ENCODE measurements at regions not wholly inside any gene's neighbourhood (a gene's known extent, or its start where the extent isn't known, plus 50 kb on each side); places are given as distances from the start of the nearest gene placed in this dataset.

DNA sequence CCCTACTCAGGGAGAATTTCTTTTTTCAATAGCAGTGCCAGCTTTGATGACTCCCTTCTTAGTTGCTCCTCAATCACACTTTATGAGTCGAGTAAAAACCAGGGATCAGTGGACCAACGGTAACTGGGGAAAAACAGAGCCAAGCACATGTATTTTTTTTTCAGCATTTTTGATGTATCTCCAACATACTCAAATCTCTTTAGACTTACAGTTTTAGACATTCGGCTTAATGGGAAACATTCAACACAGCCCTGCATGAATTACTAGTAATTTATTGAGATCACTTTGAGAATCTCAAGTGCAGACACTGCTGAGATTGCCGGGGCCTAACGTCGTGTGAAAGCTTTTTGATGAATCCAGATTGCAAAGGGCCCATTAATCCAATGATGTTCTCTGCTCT, 306.7 kb downstream of the NUAK1 start:
- Histone ChIP-seq H3K36me3 (ENCODE audit: insufficient read depth, low read length) (no peaks in the 10 kb centered on the region), H3K9me3 (ENCODE audit: control insufficient read depth, insufficient read depth, low read length) (no peaks in the 10 kb centered on the region), H3K4me1 (ENCODE audit: insufficient read depth, low read length) (no peaks in the 10 kb centered on the region), H3K9ac (ENCODE audit: low read depth, low read length) (no peak overlapping the region)

DNA sequence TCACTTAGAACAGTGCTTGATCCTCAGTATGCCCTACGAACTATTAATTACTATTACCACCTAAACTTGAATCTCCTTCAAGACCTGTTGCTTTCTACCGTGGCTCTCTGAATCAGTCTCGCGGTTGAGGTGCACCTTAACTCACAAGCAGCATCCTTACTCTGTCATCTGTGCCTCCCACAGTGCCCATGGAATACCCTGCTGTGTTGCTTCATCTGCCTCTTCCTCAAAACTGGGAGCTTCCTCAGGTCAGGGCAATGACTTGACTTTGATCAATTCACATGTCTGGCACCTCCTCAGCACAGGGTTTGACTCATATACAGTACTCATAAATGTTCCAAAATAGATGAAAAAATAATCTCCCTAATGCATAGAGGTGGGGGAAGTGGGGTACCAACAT, 305.9 kb downstream of the NUAK1 start:
- Histone ChIP-seq H3K9ac (ENCODE audit: low read depth, low read length) (no peak overlapping the region), H3K36me3 (ENCODE audit: insufficient read depth, low read length) (no peaks in the 10 kb centered on the region), H3K9me3 (ENCODE audit: control insufficient read depth, insufficient read depth, low read length) (no peaks in the 10 kb centered on the region), H3K4me1 (ENCODE audit: insufficient read depth, low read length) (no peaks in the 10 kb centered on the region)

DNA sequence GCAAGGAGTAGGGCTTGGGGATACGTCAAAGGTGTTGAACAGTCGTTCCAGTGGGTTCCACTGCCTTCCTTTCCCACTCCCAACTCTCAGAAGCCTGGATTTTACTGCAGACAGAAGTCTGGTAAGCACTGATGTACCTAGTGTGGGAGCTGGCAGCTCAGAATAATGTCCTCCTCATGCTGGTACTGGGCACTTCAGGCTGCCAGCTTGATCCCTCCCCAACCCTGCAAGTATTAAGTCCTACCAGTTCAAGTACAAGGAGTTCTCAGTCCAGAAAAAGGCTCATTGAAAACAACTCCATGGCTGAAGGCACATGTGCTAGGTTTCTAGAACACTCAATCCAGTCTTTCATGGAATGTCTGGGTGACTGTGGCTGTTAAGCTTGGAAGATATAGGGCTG, 304.3 kb downstream of the NUAK1 start:
- no peak overlapping the region for H3K9ac ChIP-seq (ENCODE audit: low read depth, low read length)
- no peaks in the 10 kb centered on the region for H3K4me1 ChIP-seq (ENCODE audit: insufficient read depth, low read length)
- H3K36me3 ChIP-seq (ENCODE audit: insufficient read depth, low read length) = no peaks in the 10 kb centered on the region
- no peaks in the 10 kb centered on the region for H3K9me3 ChIP-seq (ENCODE audit: control insufficient read depth, insufficient read depth, low read length)

- H3K36me3 ChIP-seq (ENCODE audit: insufficient read depth, low read length) = no peaks in the 10 kb centered on the region
- no peaks in the 10 kb centered on the region for H3K4me1 ChIP-seq (ENCODE audit: insufficient read depth, low read length)
- H3K9me3 ChIP-seq (ENCODE audit: control insufficient read depth, insufficient read depth, low read length) = no peaks in the 10 kb centered on the region
- no peak overlapping the region for H3K9ac ChIP-seq (ENCODE audit: low read depth, low read length)
These were observed 303.0 kb downstream of the NUAK1 start for GRCh38 chr12:105835580-105836241.

- H3K9me3 ChIP-seq (ENCODE audit: control insufficient read depth, insufficient read depth, low read length) = no peaks in the 10 kb centered on the region
- H3K36me3 ChIP-seq (ENCODE audit: insufficient read depth, low read length) = no peaks in the 10 kb centered on the region
- no peaks in the 10 kb centered on the region for H3K4me1 ChIP-seq (ENCODE audit: insufficient read depth, low read length)
- no peak overlapping the region for H3K9ac ChIP-seq (ENCODE audit: low read depth, low read length)
These were observed 302.5 kb downstream of the NUAK1 start for GRCh38 chr12:105836242-105836622.

GRCh38 chr12:105839629-105840127, 299.1 kb downstream of the NUAK1 start:
- H3K4me1 ChIP-seq (ENCODE audit: insufficient read depth, low read length) = no peaks in the 10 kb centered on the region
- H3K9me3 ChIP-seq (ENCODE audit: control insufficient read depth, insufficient read depth, low read length) = no peaks in the 10 kb centered on the region
- no peak overlapping the region for H3K9ac ChIP-seq (ENCODE audit: low read depth, low read length)
- no peaks in the 10 kb centered on the region for H3K36me3 ChIP-seq (ENCODE audit: insufficient read depth, low read length)

GRCh38 chr12:105840384-105840783, 298.4 kb downstream of the NUAK1 start:
- no peak overlapping the region for H3K9ac ChIP-seq (ENCODE audit: low read depth, low read length)
- H3K4me1 ChIP-seq (ENCODE audit: insufficient read depth, low read length) = no peaks in the 10 kb centered on the region
- H3K9me3 ChIP-seq (ENCODE audit: control insufficient read depth, insufficient read depth, low read length) = no peaks in the 10 kb centered on the region
- H3K36me3 ChIP-seq (ENCODE audit: insufficient read depth, low read length) = no peaks in the 10 kb centered on the region

GRCh38 chr12:105841840-105842239, 296.9 kb downstream of the NUAK1 start:
- peaks cover under 1% of the 10 kb centered on the region for H3K9me3 ChIP-seq (ENCODE audit: control insufficient read depth, insufficient read depth, low read length)
- no peak overlapping the region for H3K9ac ChIP-seq (ENCODE audit: low read depth, low read length)
- no peaks in the 10 kb centered on the region for H3K4me1 ChIP-seq (ENCODE audit: insufficient read depth, low read length)
- no peaks in the 10 kb centered on the region for H3K36me3 ChIP-seq (ENCODE audit: insufficient read depth, low read length)

GRCh38 chr12:105843561-105843960, 295.2 kb downstream of the NUAK1 start:
- Histone ChIP-seq H3K36me3 (ENCODE audit: insufficient read depth, low read length) (no peaks in the 10 kb centered on the region), H3K9me3 (ENCODE audit: control insufficient read depth, insufficient read depth, low read length) (peaks cover 2% of the 10 kb centered on the region), H3K9ac (ENCODE audit: low read depth, low read length) (no peak overlapping the region), H3K4me1 (ENCODE audit: insufficient read depth, low read length) (no peaks in the 10 kb centered on the region)

DNA sequence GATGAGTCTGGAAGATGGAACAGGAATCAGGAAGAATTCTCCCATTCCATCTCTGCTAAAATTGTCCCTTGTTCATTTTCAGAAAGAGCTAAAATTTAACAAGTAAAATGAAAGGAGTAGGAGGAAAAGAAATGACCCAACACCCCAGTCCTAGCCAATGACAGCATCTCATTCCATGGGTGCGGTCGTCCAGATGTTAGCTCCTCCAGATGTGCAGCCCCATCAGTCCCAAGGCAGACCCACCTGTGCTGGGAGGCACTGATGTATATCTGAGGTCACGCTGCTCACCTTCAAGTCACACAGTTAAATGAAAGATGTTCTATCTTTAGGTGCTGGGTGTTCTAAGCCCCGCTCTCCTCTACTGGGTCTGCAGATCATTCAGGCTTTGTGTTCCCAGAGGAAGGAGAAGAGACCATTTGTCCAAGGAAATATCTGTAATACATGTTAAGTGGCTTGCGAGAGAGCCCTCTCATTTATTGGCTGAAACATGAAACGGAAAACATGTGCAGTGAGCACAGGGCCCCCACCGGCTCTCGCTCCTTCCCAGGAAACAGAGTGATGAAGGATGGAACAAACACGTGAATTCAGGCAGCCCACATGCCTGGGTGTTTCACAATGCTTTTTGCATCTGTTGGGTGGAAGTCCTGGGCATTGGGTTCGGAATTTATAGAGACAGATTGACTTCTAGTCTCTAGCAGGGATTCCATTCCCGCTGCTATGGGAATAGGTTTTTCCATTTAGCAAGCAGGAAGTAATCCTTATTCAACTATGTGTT, 294.6 kb downstream of the NUAK1 start:
- H3K4me1 ChIP-seq (ENCODE audit: insufficient read depth, low read length) = no peaks in the 10 kb centered on the region
- no peak overlapping the region for H3K9ac ChIP-seq (ENCODE audit: low read depth, low read length)
- H3K36me3 ChIP-seq (ENCODE audit: insufficient read depth, low read length) = no peaks in the 10 kb centered on the region
- H3K9me3 ChIP-seq (ENCODE audit: control insufficient read depth, insufficient read depth, low read length) = peaks cover 2% of the 10 kb centered on the region

DNA sequence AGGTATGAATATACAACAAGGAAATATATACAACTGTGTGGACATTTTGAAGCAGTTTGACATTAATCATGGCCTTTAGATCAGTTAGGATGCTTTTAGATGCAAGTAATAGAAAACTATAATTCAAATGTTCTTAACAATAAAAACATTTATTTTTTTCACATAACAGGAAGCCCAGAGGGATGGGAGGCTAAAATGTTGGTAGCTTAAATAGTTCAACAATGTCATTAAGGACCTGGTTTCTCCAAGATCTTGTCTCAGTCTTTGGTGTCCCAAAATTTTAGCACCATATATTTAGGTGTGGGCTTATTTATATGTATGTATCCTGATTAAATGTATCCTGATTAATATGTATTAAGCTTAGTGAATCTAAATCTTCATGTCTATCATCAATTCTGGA, 292.4 kb downstream of the NUAK1 start:
- Histone ChIP-seq H3K9me3 (ENCODE audit: control insufficient read depth, insufficient read depth, low read length) (peaks cover 2% of the 10 kb centered on the region), H3K4me1 (ENCODE audit: insufficient read depth, low read length) (no peaks in the 10 kb centered on the region), H3K9ac (ENCODE audit: low read depth, low read length) (no peak overlapping the region), H3K36me3 (ENCODE audit: insufficient read depth, low read length) (no peaks in the 10 kb centered on the region)

GRCh38 chr12:105847068-105847467, 291.7 kb downstream of the NUAK1 start:
- H3K9ac ChIP-seq (ENCODE audit: low read depth, low read length) = no peak overlapping the region
- peaks cover 2% of the 10 kb centered on the region for H3K9me3 ChIP-seq (ENCODE audit: control insufficient read depth, insufficient read depth, low read length)
- H3K36me3 ChIP-seq (ENCODE audit: insufficient read depth, low read length) = no peaks in the 10 kb centered on the region
- H3K4me1 ChIP-seq (ENCODE audit: insufficient read depth, low read length) = no peaks in the 10 kb centered on the region

- Histone ChIP-seq H3K4me1 (ENCODE audit: insufficient read depth, low read length) (no peaks in the 10 kb centered on the region), H3K36me3 (ENCODE audit: insufficient read depth, low read length) (no peaks in the 10 kb centered on the region), H3K9ac (ENCODE audit: low read depth, low read length) (no peak overlapping the region), H3K9me3 (ENCODE audit: control insufficient read depth, insufficient read depth, low read length) (peaks cover 2% of the 10 kb centered on the region)
These were observed 290.5 kb downstream of the NUAK1 start for GRCh38 chr12:105848286-105848685.

DNA sequence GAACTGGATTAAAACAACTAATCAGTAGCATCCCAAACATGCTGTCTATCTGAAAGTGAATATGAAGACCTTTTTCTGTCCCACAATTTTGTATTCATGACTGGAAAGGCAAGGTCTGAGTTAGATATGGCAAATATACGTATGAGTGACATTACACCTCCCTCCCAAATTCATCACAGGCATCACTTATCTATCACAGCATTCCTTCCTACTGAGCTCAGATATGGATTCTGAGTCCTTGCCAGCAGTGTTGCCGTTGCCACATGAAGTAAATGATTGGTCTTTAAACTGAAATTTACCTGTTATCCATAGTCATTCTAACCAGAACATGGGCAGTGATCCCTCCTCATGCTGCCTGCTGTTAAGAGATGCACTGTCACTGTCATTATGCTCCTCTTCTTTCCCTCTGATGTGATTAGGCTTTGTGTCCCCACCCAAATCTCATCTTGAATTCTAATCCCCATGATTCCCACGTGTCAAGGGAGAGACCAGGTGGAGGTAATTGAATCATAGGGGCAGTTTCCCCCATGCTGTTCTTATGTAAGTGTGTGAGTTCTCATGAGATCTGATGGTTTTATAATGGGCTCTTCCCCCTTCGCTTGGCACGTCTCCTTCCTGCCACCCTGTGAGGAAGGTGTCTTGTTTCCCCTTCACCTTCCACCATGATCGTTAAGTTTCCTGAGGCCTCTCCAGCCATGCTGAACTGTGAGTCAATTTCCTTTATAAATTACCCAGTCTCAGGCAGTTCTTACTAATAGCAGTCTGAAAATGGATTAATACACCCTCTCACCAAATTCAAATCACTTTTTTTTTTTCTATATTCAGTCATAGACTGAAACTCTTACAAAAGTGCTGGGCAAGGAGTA, 288.4 kb downstream of the NUAK1 start:
- Histone ChIP-seq H3K9ac (ENCODE audit: low read depth, low read length) (no peak overlapping the region), H3K36me3 (ENCODE audit: insufficient read depth, low read length) (no peaks in the 10 kb centered on the region), H3K9me3 (ENCODE audit: control insufficient read depth, insufficient read depth, low read length) (peaks cover 2% of the 10 kb centered on the region), H3K4me1 (ENCODE audit: insufficient read depth, low read length) (no peaks in the 10 kb centered on the region)

Measured in ES-I3 (cell line).